Peyer's patch (tissue), 4 donors: ENCODE measurements at regions not wholly inside any gene's neighbourhood (a gene's known extent, or its start where the extent isn't known, plus 50 kb on each side); places are given as distances from the start of the nearest gene placed in this dataset.
"Not testable (repeated sequence)": the region's sequence is repeated elsewhere in the genome, so short reads cannot be mapped to it uniquely, and the experiment has no call there.

ENCODE experiments used
- DNase-seq, 3 donors: peaks; one replicate each; pipeline ENCODE4 v3.0.0-alpha.2; 2017 to 2019
- H3K27ac ChIP-seq, 4 donors: fragments of 200-600 bp; sonication (generic); one replicate each; pipeline ENCODE4 v1.5.1; 2016 to 2019
- H3K27me3 ChIP-seq, 2 donors: fragments of 200-600 bp; sonication (generic); one replicate each; pipeline ENCODE4 v1.5.1; 2019
- H3K36me3 ChIP-seq, 3 donors: fragments of 200-600 bp; sonication (generic); one replicate each; pipeline ENCODE4 v1.5.1; 2016 to 2019
- H3K4me1 ChIP-seq, 4 donors: fragments of 200-600 bp; sonication (generic); one replicate each; pipeline ENCODE4 v1.5.1; 2016 to 2019
- H3K4me3 ChIP-seq, 4 donors: fragments of 200-600 bp; sonication (generic); 1 replicate in 3 of 4; 2 replicates in 1 of 4; pipeline ENCODE4 v1.5.1; 2016 to 2019; ENCODE audit warnings: mild to moderate bottlenecking in 1 of 4
- H3K9me3 ChIP-seq, 4 donors: fragments of 200-600 bp; sonication (generic); one replicate each; pipeline ENCODE4 v1.5.1; 2016 to 2019; ENCODE audit warnings: mild to moderate bottlenecking in 1 of 4
- CTCF ChIP-seq, 6 experiments: fragments of 450-650 bp in 4 of 6; fragments of 200-600 bp in 2 of 6; sonication (generic) in 1 of 6; IDR thresholded peaks; one replicate each; pipeline ENCODE4 v1.5.1; 2017 to 2019; ENCODE audit warnings: antibody characterized with exemption in 6 of 6, mild to moderate bottlenecking in 3 of 6, moderate library complexity in 1 of 6
- POLR2A ChIP-seq, 2 donors: fragments of 450-650 bp; IDR thresholded peaks; one replicate each; pipeline ENCODE4 v1.5.1; 2017; ENCODE audit warnings: antibody characterized with exemption in 2 of 2, mild to moderate bottlenecking in 2 of 2, moderate library complexity in 2 of 2

GRCh38 chr11:16584569-16584968 is 153.9 kb upstream of the C11orf58 start:
- no peak for TF ChIP-seq CTCF (IDR thresholded peaks at IDR 0.05)
- TF ChIP-seq POLR2A (IDR thresholded peaks at IDR 0.05), result no peak
- H3K36me3 ChIP-seq, result no peaks in the 10 kb centered on the region
- no peak overlapping the region for H3K27ac ChIP-seq
- H3K27me3 ChIP-seq, result no peaks in the 10 kb centered on the region
- no peak for DNase-seq
- H3K9me3 ChIP-seq, result no peaks in the 10 kb centered on the region
- H3K4me1 ChIP-seq, result no peaks in the 10 kb centered on the region
- H3K4me3 ChIP-seq, result no peak overlapping the region

GRCh38 chr11:16581078-16581477 is 157.4 kb upstream of the C11orf58 start:
- not testable (repeated sequence) for H3K36me3 ChIP-seq, H3K27me3 ChIP-seq, H3K4me1 ChIP-seq, H3K27ac ChIP-seq, H3K4me3 ChIP-seq, DNase-seq, H3K9me3 ChIP-seq

GRCh38 chr11:16577490-16577889 is 161.0 kb upstream of the C11orf58 start:
- no peaks in the 10 kb centered on the region for H3K9me3 ChIP-seq
- DNase-seq, result no peak
- H3K36me3 ChIP-seq, result no peaks in the 10 kb centered on the region
- no peaks in the 10 kb centered on the region for H3K27me3 ChIP-seq
- H3K27ac ChIP-seq, result no peak overlapping the region
- TF ChIP-seq POLR2A (IDR thresholded peaks at IDR 0.05) (no peak), CTCF (IDR thresholded peaks at IDR 0.05) (no peak)
- H3K4me1 ChIP-seq, result no peaks in the 10 kb centered on the region
- no peak overlapping the region for H3K4me3 ChIP-seq

GRCh38 chr11:16574889-16575288 is 163.6 kb upstream of the C11orf58 start:
- H3K27me3 ChIP-seq, H3K36me3 ChIP-seq, H3K27ac ChIP-seq, DNase-seq, H3K4me1 ChIP-seq, H3K4me3 ChIP-seq, H3K9me3 ChIP-seq: not testable (repeated sequence)

- Histone ChIP-seq H3K27ac (no peak overlapping the region), H3K4me3 (no peak overlapping the region), H3K9me3 (no peaks in the 10 kb centered on the region), H3K27me3 (no peaks in the 10 kb centered on the region), H3K36me3 (no peaks in the 10 kb centered on the region), H3K4me1 (no peaks in the 10 kb centered on the region)
- no peak for TF ChIP-seq POLR2A (IDR thresholded peaks at IDR 0.05)
- no peak for TF ChIP-seq CTCF (IDR thresholded peaks at IDR 0.05)
- no peak for DNase-seq
Measured at GRCh38 chr11:16572945-16573344, 165.5 kb upstream of the C11orf58 start.

GRCh38 chr11:16561150-16561549 is 177.3 kb upstream of the C11orf58 start:
- Histone ChIP-seq H3K4me3 (no peak overlapping the region), H3K27me3 (no peaks in the 10 kb centered on the region), H3K9me3 (no peaks in the 10 kb centered on the region), H3K27ac (no peak overlapping the region), H3K4me1 (no peaks in the 10 kb centered on the region), H3K36me3 (no peaks in the 10 kb centered on the region)
- TF ChIP-seq POLR2A (IDR thresholded peaks at IDR 0.05) (no peak), CTCF (IDR thresholded peaks at IDR 0.05) (no peak)
- DNase-seq, result no peak

GRCh38 chr11:16558494-16558893 is 180.0 kb upstream of the C11orf58 start:
- no peak overlapping the region for H3K27ac ChIP-seq
- no peaks in the 10 kb centered on the region for H3K4me1 ChIP-seq
- TF ChIP-seq CTCF (IDR thresholded peaks at IDR 0.05), result no peak
- TF ChIP-seq POLR2A (IDR thresholded peaks at IDR 0.05), result no peak
- no peak for DNase-seq
- H3K9me3 ChIP-seq, result no peaks in the 10 kb centered on the region
- H3K4me3 ChIP-seq, result no peak overlapping the region
- no peaks in the 10 kb centered on the region for H3K36me3 ChIP-seq
- H3K27me3 ChIP-seq, result no peaks in the 10 kb centered on the region
